ENCODE measurements at regions not wholly inside any gene's neighbourhood (a gene's known extent, or its start where the extent isn't known, plus 50 kb on each side); places are given as distances from the start of the nearest gene placed in this dataset.
A peak's percentile ranks its signal among the peaks of the same experiment; 100 is the strongest.

DNA sequence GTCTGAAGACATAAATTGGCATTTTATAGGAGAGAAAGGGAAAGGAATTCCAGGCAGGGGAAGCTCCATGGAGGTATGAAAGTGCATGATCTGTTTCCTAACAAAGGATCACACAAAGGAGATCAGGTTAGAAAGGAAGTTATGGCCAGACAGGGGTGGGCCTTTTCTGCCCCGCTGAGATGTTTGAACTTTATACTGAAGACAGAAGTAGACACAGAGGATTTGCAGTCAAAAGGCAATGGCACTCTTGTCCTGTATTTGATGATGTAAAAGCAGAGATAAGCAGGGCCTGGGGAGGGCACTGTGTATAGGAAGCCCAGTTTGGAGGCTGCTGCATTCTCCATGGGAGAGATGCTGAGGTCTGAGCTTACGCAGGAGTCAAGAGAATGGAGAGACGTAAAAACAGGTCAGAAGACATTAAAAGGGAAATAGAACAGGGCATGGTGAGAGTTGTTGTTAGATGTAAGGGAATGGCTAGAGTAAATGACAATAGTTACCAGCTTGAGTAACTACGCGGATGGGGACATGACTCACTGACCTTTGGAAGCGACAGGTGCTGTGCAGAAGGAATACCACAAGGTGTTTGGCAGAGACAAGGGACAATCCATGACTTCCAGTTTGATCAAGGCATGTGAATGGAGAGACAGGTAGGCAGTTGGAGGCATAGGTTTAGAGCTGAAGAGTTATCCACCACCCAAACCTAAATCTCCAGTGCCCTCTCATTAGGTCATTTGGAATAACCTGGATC lies 190.6 kb upstream of the SASH1 start:
- TF ChIP-seq, protein P1, sequence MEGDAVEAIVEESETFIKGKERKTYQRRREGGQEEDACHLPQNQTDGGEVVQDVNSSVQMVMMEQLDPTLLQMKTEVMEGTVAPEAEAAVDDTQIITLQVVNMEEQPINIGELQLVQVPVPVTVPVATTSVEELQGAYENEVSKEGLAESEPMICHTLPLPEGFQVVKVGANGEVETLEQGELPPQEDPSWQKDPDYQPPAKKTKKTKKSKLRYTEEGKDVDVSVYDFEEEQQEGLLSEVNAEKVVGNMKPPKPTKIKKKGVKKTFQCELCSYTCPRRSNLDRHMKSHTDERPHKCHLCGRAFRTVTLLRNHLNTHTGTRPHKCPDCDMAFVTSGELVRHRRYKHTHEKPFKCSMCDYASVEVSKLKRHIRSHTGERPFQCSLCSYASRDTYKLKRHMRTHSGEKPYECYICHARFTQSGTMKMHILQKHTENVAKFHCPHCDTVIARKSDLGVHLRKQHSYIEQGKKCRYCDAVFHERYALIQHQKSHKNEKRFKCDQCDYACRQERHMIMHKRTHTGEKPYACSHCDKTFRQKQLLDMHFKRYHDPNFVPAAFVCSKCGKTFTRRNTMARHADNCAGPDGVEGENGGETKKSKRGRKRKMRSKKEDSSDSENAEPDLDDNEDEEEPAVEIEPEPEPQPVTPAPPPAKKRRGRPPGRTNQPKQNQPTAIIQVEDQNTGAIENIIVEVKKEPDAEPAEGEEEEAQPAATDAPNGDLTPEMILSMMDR (IDR thresholded peaks at IDR 0.05; ENCODE audit: control insufficient read depth, extremely low read depth, insufficient read depth), result no peak
- no peak overlapping the region for H3K4me3 ChIP-seq (ENCODE audit: low read depth, low read length)
- no peak for DNase-seq (ENCODE audit: low read depth)

DNA sequence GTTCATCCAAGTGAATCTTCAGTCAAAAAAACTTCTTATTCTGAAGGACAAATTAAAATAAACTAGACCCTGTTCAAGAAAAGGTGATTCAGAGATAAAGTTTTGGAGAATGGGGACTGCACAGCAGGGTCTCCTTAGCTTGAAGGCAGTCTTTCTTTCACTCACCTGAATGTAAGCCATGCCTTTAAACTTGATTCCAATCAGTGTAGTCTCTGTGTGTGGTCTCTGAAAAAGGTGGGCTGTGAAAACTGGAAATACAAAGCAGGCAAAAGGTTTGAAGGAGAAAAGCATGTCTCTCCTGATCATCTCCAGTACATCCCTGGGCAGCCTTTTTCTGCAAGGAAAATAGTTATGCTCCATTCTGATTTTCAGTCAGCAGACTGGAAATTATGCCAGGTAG lies 188.0 kb upstream of the SASH1 start:
- TF ChIP-seq, protein P1 (IDR thresholded peaks at IDR 0.05; ENCODE audit: control insufficient read depth, extremely low read depth, insufficient read depth), result no peak
- DNase-seq (ENCODE audit: low read depth), result no peak
- no peak overlapping the region for H3K4me3 ChIP-seq (ENCODE audit: low read depth, low read length)

DNA sequence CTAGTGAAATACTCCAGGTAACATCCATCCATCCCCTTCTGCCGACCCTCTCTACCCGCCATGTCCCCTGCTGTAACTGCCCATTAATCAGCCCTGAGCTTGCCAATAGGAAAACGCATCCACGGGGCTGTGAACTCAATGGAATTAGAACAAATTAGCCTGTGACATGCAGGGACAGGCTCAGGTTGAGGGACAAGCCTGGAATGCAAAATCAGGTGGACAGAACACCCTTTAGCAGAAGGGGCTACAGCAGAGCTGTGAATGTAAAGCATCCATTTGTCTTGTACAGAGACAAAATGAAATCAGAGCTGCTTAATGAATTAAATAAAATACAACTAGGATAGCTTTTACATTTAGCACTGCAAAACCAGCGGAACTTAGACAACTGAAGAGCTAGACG lies 187.3 kb upstream of the SASH1 start:
- H3K4me3 ChIP-seq (ENCODE audit: low read depth, low read length), result no peak overlapping the region
- TF ChIP-seq, protein P1 (IDR thresholded peaks at IDR 0.05; ENCODE audit: control insufficient read depth, extremely low read depth, insufficient read depth), result no peak
- no peak for DNase-seq (ENCODE audit: low read depth)

DNA sequence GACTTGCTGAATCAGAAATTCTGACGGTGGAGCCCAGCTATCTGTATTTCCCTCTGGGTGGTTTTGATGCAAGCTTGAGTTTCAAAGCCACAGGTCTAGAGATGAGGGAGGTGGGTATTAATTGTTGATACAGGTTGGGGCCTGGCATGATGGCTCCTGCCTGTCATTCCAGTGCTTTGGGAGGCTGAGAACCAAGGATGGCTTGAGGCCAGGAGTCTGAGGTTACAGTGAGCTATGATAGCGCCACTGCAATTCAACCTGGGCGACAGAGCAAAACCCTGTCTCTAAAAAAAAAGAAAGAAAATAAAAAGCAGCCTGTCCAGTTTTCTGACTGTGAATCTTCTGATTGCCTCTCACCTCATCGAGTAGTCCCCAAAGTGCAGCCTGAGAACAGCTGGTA lies 184.8 kb upstream of the SASH1 start:
- no peak for DNase-seq (ENCODE audit: low read depth)
- H3K4me3 ChIP-seq (ENCODE audit: low read depth, low read length), result no peak overlapping the region
- TF ChIP-seq, protein P1 (IDR thresholded peaks at IDR 0.05; ENCODE audit: control insufficient read depth, extremely low read depth, insufficient read depth), result no peak

DNA sequence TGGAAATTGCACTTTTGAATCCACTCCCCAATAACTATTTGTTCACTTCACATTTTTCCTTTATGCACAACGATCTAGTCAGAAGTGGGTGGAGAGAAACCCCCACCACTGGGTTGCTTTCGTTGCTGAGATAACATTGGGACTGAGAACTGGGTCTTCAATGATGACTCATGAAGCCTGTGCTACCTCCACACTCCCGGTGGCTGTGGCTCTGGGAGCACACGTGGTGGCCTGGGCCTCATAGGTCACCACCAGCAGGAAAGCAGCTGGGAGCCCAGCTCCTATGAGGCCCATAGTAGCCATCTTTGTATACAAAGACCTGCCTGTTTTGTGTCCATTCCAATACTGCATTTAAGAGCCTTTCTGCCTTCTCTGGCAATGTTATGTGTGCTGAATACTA lies 178.0 kb upstream of the SASH1 start:
- no peak for DNase-seq (ENCODE audit: low read depth)
- H3K4me3 ChIP-seq (ENCODE audit: low read depth, low read length), result no peak overlapping the region

DNA sequence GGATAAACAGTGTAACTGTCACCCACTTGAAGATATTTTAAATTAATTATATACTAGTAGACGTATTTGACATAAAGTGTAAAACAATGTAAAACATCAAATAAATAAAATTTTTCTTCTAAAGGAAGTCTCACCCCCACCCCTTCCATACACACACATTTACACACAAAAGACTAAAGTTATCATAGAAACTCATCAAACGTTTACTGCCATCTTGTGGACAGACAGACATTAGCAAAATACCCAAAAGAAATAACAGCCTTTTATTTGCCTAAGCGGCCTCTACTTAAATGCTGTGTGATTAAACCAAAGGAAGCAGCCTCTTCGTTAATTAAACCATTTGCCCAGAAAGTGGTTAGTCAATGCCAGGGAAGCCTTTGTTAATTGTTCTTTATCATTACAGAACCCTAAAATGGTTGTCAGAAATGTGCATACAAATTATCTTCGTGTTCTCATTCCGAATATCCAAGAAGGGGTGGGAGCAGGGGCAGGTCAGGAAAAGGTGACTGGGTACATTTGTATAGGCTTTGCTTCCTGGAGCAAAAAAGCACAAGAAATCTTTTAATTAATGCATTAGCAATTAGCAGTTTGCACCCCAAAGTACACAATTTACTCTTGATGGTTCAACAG lies 176.2 kb upstream of the SASH1 start:
- DNase-seq (ENCODE audit: low read depth), result peak; percentile 33
- TF ChIP-seq, protein P1 (IDR thresholded peaks at IDR 0.05; ENCODE audit: control insufficient read depth, extremely low read depth, insufficient read depth), result peak; percentile 59

More for the DNA sequence above, 178.0 kb upstream of the SASH1 start:
- TF ChIP-seq, protein P1 (IDR thresholded peaks at IDR 0.05; ENCODE audit: control insufficient read depth, extremely low read depth, insufficient read depth), result no peak

More for the DNA sequence above, 176.2 kb upstream of the SASH1 start:
- no peak overlapping the region for H3K4me3 ChIP-seq (ENCODE audit: low read depth, low read length)

Measured in LNCaP clone FGC (cell line).